H1 (cell line): ENCODE measurements at regions not wholly inside any gene's neighbourhood (a gene's known extent, or its start where the extent isn't known, plus 50 kb on each side); places are given as distances from the start of the nearest gene placed in this dataset.

Experiments used
- TF ChIP-seq, protein P1 (sequence below): fragments of 300-600 bp; sonication (generic); IDR thresholded peaks from 2 replicates; pipeline ENCODE4 v1.7.1; 2012; ENCODE audit warnings: low read length, moderate library complexity, mild to moderate bottlenecking, inconsistent platforms; ENCODE audit not compliant: insufficient replicate concordance
- TF ChIP-seq, protein P2 (sequence below): IDR thresholded peaks from 2 replicates; pipeline ENCODE4 v1.6.1; 2011; ENCODE audit warnings: low read depth, mild to moderate bottlenecking, low read length; ENCODE audit not compliant: insufficient read depth

DNA sequence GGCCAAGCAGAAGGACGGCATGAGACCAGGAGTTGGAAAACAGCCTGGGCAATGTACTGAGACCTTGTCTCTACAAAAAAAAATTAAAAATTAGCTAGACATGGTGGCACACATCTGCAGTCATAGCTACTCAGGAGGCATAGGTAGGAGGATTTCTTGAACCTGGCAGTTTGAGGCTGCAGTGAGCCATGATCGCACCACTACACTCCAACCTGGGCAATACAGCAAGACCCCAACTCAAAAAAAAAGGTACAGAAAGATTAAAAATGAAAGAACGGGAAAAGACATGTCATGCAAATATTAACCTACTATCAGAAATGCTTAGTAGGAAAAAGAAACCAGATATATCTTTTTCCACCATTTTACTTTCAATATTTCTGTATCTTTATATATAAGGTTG, 99.6 kb upstream of the ATP11B start (continued):
- TF ChIP-seq, protein P1, sequence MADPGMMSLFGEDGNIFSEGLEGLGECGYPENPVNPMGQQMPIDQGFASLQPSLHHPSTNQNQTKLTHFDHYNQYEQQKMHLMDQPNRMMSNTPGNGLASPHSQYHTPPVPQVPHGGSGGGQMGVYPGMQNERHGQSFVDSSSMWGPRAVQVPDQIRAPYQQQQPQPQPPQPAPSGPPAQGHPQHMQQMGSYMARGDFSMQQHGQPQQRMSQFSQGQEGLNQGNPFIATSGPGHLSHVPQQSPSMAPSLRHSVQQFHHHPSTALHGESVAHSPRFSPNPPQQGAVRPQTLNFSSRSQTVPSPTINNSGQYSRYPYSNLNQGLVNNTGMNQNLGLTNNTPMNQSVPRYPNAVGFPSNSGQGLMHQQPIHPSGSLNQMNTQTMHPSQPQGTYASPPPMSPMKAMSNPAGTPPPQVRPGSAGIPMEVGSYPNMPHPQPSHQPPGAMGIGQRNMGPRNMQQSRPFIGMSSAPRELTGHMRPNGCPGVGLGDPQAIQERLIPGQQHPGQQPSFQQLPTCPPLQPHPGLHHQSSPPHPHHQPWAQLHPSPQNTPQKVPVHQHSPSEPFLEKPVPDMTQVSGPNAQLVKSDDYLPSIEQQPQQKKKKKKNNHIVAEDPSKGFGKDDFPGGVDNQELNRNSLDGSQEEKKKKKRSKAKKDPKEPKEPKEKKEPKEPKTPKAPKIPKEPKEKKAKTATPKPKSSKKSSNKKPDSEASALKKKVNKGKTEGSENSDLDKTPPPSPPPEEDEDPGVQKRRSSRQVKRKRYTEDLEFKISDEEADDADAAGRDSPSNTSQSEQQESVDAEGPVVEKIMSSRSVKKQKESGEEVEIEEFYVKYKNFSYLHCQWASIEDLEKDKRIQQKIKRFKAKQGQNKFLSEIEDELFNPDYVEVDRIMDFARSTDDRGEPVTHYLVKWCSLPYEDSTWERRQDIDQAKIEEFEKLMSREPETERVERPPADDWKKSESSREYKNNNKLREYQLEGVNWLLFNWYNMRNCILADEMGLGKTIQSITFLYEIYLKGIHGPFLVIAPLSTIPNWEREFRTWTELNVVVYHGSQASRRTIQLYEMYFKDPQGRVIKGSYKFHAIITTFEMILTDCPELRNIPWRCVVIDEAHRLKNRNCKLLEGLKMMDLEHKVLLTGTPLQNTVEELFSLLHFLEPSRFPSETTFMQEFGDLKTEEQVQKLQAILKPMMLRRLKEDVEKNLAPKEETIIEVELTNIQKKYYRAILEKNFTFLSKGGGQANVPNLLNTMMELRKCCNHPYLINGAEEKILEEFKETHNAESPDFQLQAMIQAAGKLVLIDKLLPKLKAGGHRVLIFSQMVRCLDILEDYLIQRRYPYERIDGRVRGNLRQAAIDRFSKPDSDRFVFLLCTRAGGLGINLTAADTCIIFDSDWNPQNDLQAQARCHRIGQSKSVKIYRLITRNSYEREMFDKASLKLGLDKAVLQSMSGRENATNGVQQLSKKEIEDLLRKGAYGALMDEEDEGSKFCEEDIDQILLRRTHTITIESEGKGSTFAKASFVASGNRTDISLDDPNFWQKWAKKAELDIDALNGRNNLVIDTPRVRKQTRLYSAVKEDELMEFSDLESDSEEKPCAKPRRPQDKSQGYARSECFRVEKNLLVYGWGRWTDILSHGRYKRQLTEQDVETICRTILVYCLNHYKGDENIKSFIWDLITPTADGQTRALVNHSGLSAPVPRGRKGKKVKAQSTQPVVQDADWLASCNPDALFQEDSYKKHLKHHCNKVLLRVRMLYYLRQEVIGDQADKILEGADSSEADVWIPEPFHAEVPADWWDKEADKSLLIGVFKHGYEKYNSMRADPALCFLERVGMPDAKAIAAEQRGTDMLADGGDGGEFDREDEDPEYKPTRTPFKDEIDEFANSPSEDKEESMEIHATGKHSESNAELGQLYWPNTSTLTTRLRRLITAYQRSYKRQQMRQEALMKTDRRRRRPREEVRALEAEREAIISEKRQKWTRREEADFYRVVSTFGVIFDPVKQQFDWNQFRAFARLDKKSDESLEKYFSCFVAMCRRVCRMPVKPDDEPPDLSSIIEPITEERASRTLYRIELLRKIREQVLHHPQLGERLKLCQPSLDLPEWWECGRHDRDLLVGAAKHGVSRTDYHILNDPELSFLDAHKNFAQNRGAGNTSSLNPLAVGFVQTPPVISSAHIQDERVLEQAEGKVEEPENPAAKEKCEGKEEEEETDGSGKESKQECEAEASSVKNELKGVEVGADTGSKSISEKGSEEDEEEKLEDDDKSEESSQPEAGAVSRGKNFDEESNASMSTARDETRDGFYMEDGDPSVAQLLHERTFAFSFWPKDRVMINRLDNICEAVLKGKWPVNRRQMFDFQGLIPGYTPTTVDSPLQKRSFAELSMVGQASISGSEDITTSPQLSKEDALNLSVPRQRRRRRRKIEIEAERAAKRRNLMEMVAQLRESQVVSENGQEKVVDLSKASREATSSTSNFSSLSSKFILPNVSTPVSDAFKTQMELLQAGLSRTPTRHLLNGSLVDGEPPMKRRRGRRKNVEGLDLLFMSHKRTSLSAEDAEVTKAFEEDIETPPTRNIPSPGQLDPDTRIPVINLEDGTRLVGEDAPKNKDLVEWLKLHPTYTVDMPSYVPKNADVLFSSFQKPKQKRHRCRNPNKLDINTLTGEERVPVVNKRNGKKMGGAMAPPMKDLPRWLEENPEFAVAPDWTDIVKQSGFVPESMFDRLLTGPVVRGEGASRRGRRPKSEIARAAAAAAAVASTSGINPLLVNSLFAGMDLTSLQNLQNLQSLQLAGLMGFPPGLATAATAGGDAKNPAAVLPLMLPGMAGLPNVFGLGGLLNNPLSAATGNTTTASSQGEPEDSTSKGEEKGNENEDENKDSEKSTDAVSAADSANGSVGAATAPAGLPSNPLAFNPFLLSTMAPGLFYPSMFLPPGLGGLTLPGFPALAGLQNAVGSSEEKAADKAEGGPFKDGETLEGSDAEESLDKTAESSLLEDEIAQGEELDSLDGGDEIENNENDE, result no peak
- TF ChIP-seq, protein P2, sequence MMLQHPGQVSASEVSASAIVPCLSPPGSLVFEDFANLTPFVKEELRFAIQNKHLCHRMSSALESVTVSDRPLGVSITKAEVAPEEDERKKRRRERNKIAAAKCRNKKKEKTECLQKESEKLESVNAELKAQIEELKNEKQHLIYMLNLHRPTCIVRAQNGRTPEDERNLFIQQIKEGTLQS, result no peak
